Hepatocyte (in vitro differentiated cells): ENCODE measurements at regions not wholly inside any gene's neighbourhood (a gene's known extent, or its start where the extent isn't known, plus 50 kb on each side); places are given as distances from the start of the nearest gene placed in this dataset.
A peak's percentile ranks its signal among the peaks of the same experiment; 100 is the strongest.

Experiments used
- DNase-seq: peaks from one replicate; pipeline ENCODE4 v3.0.0-alpha.2; 2016; ENCODE audit warnings: low spot score
- H2AFZ ChIP-seq: fragments of 200-600 bp; sonication (generic); 2 replicates; pipeline ENCODE4 v1.6.0; 2016; ENCODE audit warnings: antibody characterized with exemption, mild to moderate bottlenecking
- H3K27ac ChIP-seq: fragments of 200-600 bp; sonication (generic); 2 replicates; pipeline ENCODE4 v1.5.1; 2016; ENCODE audit warnings: mild to moderate bottlenecking
- H3K27me3 ChIP-seq: fragments of 200-600 bp; sonication (generic); 2 replicates; pipeline ENCODE4 v1.6.1; 2016
- H3K36me3 ChIP-seq: fragments of 200-600 bp; sonication (generic); replicated peaks from 2 replicates; pipeline ENCODE4 v1.5.1; 2016; ENCODE audit warnings: low read depth; ENCODE audit not compliant: insufficient read depth
- H3K4me1 ChIP-seq: fragments of 200-600 bp; sonication (generic); 2 replicates; pipeline ENCODE4 v1.5.1; 2016; ENCODE audit warnings: mild to moderate bottlenecking, moderate library complexity; ENCODE audit not compliant: insufficient read depth
- H3K4me2 ChIP-seq: fragments of 200-600 bp; sonication (generic); 2 replicates; pipeline ENCODE4 v1.6.0; 2016
- H3K4me3 ChIP-seq: fragments of 200-600 bp; sonication (generic); 2 replicates; pipeline ENCODE4 v1.5.1; 2016; ENCODE audit warnings: mild to moderate bottlenecking
- H3K79me2 ChIP-seq: fragments of 200-600 bp; sonication (generic); 2 replicates; pipeline ENCODE4 v1.6.0; 2017; ENCODE audit warnings: mild to moderate bottlenecking
- H3K9me2 ChIP-seq: fragments of 200-600 bp; sonication (generic); replicated peaks from 2 replicates; pipeline ENCODE4 v1.6.0; 2017; ENCODE audit warnings: mild to moderate bottlenecking; ENCODE audit not compliant: insufficient read depth
- H3K9me3 ChIP-seq: fragments of 200-600 bp; sonication (generic); 2 replicates; pipeline ENCODE4 v1.5.1; 2016; ENCODE audit warnings: low read depth, mild to moderate bottlenecking
- H4K20me1 ChIP-seq: fragments of 200-600 bp; sonication (generic); 2 replicates; pipeline ENCODE4 v1.6.0; 2016; ENCODE audit warnings: mild to moderate bottlenecking; ENCODE audit not compliant: insufficient read depth, poor library complexity, severe bottlenecking
- EZH2 ChIP-seq: fragments of 200-600 bp; sonication (generic); IDR thresholded peaks from 2 replicates; pipeline ENCODE4 v1.6.1; 2016; ENCODE audit warnings: antibody characterized with exemption, mild to moderate bottlenecking, borderline replicate concordance
- EZH2phosphoT487 ChIP-seq: fragments of 200-600 bp; sonication (generic); IDR thresholded peaks from one replicate; pipeline ENCODE4 v1.6.1; 2018; ENCODE audit warnings: antibody characterized with exemption, mild to moderate bottlenecking, low read depth, moderate library complexity; ENCODE audit not compliant: unreplicated experiment, severe bottlenecking
- WGBS: methylation state at CpG from one replicate; pipeline ENCODE4 v1.1.6; 2016; ENCODE audit warnings: low lambda C conversion rate; ENCODE audit errors: missing lambda C conversion rate; 5-methylcytosine and 5-hydroxymethylcytosine counted together
- TF ChIP-seq, protein P1 (sequence below): fragments of 200-600 bp; sonication (generic); IDR thresholded peaks from 2 replicates; pipeline ENCODE4 v1.5.1; 2016; ENCODE audit warnings: antibody characterized with exemption, mild to moderate bottlenecking; ENCODE audit not compliant: poor library complexity

DNA sequence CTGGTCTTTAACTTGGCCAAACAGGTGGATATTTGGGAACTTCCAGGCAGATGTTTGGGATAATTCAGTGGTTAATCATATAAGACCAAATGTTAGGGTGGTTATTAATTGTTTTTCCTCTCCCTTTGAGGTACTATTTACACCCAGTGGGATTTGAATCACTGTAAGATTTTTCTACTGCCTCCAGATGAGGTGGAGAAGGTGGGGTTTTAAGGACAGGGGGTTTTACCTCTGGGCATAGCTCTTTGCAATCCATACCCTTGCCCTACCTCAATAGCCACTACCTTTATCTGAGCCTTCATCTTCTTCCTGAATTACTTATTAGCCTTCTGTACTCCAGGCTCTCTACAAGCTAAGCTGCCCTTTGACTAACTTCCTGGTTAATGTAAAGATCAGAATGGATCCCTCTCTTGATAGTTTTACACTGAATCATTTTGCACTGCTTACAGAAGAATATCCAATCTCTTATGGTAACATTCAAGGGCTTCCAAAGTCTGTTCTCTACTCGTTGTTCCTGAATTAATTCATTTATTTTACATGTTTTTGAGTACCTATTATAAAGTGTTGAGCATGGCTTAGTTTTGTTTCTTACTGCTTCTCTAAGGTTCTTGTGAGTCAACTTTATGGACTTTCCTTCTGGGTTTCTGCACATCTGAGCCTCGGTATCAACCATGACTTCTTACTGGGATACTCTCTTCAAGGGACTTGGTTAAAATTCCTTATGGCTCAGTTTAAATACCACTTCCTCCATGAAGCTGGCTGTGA is 331.2 kb upstream of the TBL1XR1 start:
- Histone ChIP-seq H3K79me2 (no peaks in the 10 kb centered on the region), H3K27me3 (no peaks in the 10 kb centered on the region), H3K4me1 (no peaks in the 10 kb centered on the region), H3K9me2 (no peaks in the 10 kb centered on the region), H3K9me3 (no peaks in the 10 kb centered on the region), H2AFZ (no peak overlapping the region), H3K4me2 (no peak overlapping the region), H3K36me3 (no peaks in the 10 kb centered on the region), H3K27ac (peak overlapping the region; percentile 18), H3K4me3 (no peak overlapping the region), H4K20me1 (no peaks in the 10 kb centered on the region)
- TF ChIP-seq EZH2 = no peak
- TF ChIP-seq, protein P1, sequence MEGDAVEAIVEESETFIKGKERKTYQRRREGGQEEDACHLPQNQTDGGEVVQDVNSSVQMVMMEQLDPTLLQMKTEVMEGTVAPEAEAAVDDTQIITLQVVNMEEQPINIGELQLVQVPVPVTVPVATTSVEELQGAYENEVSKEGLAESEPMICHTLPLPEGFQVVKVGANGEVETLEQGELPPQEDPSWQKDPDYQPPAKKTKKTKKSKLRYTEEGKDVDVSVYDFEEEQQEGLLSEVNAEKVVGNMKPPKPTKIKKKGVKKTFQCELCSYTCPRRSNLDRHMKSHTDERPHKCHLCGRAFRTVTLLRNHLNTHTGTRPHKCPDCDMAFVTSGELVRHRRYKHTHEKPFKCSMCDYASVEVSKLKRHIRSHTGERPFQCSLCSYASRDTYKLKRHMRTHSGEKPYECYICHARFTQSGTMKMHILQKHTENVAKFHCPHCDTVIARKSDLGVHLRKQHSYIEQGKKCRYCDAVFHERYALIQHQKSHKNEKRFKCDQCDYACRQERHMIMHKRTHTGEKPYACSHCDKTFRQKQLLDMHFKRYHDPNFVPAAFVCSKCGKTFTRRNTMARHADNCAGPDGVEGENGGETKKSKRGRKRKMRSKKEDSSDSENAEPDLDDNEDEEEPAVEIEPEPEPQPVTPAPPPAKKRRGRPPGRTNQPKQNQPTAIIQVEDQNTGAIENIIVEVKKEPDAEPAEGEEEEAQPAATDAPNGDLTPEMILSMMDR = no peak
- no peak for DNase-seq
- 80% methylated on average over 2 of the region's 2 CpGs for WGBS

DNA sequence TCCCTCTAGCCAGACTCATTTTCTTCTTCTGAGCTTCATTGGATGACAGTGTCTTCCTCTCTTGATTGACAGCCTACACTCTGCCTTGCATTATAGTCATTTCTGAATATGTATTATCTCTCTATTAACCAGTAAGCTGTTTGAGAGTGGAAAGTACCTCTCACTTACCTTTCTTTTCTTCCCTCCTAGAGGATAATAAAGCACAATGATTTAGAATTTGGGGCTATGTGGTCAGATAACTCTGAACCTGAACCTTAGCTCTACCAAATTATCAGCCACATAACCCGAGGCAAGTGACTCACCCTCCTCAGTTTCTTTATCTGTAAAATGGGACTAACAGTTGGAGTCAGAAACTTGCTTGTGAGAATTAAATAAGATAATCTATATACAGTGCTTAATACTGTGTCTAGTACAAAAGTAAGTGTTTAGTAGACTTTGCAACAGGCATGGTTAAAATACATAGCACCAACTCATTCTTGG is 331.8 kb upstream of the TBL1XR1 start:
- no peak for DNase-seq
- Histone ChIP-seq H3K27me3 (no peaks in the 10 kb centered on the region), H3K9me3 (no peaks in the 10 kb centered on the region), H3K4me1 (no peaks in the 10 kb centered on the region), H4K20me1 (no peaks in the 10 kb centered on the region), H3K4me3 (no peak overlapping the region), H3K79me2 (no peaks in the 10 kb centered on the region), H2AFZ (no peak overlapping the region), H3K4me2 (no peak overlapping the region), H3K27ac (peak overlapping the region; percentile 18), H3K36me3 (no peaks in the 10 kb centered on the region), H3K9me2 (no peaks in the 10 kb centered on the region)
- TF ChIP-seq, protein P1 = no peak
- TF ChIP-seq EZH2phosphoT487 (no peak), EZH2 (no peak)
- WGBS = 90% methylated on average over 1 of the region's 1 CpG

DNA sequence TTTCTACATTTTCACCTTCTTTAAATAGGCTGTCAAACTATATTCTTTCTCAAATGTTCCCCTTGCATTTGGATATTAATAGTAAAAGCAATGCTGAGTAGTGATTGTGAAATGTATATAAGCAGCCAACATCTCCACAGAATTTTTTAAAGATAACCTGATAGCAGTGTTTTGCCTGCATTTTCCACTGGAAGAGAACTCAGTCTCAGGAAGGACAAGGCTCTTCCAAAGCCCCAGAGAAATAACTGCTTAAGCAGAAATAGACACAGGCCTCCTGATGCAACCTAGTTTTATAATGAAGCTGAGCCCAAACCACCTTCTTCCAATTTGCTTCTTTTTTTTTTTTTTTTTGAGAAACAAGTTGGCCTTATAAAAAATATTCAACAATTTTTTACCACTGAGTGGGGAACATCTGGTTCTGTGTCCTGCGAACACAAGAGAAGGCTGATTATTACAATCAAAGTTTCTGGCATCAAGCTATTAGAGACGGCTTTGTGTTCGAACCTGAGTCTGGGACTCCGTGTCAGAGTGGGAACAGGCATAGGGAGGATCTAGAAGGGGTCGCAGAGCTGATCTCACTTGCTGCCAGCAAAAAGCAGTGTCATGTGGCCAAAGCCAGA is 332.5 kb upstream of the TBL1XR1 start:
- no peak overlapping the region for H2AFZ ChIP-seq

DNA sequence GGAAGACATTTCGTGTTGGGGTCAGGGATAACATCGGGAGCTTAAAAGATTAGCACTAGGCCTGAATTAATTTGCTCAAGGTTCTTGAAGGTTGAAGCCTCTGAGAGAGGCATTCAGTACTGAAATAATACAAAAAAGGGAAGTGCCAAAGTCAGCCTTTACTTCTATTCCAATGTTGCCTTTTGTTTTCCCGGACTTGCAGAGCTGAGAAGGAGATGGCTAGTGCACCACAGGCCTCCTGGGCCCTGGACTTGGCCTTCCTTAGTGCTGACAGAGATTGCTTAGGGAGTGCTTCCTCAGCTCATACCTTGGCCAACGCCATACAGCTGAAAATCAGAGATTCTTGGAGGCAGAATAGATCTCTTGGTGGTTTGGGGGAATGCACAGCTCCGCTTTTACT is 333.6 kb upstream of the TBL1XR1 start:
- no peaks in the 10 kb centered on the region for H4K20me1 ChIP-seq
- H3K9me2 ChIP-seq = no peaks in the 10 kb centered on the region
- no peak overlapping the region for H3K27ac ChIP-seq
- no peak overlapping the region for H2AFZ ChIP-seq
- H3K4me3 ChIP-seq = no peak overlapping the region
- no peaks in the 10 kb centered on the region for H3K4me1 ChIP-seq
- no peaks in the 10 kb centered on the region for H3K36me3 ChIP-seq
- H3K4me2 ChIP-seq = no peak overlapping the region
- WGBS = 80% methylated on average over 5 of the region's 5 CpGs
- H3K9me3 ChIP-seq = no peaks in the 10 kb centered on the region
- H3K79me2 ChIP-seq = no peaks in the 10 kb centered on the region
- DNase-seq = no peak
- TF ChIP-seq, protein P1 = no peak
- TF ChIP-seq EZH2phosphoT487 = no peak
- no peak for TF ChIP-seq EZH2
- H3K27me3 ChIP-seq = no peaks in the 10 kb centered on the region

More for the DNA sequence above, 332.5 kb upstream of the TBL1XR1 start:
- H3K27ac ChIP-seq = no peak overlapping the region
- H3K9me3 ChIP-seq = no peaks in the 10 kb centered on the region
- DNase-seq = no peak
- no peak for TF ChIP-seq EZH2
- TF ChIP-seq EZH2phosphoT487 = no peak
- no peaks in the 10 kb centered on the region for H3K36me3 ChIP-seq
- no peaks in the 10 kb centered on the region for H4K20me1 ChIP-seq
- WGBS = 73% methylated on average over 5 of the region's 5 CpGs
- no peaks in the 10 kb centered on the region for H3K4me1 ChIP-seq
- no peaks in the 10 kb centered on the region for H3K9me2 ChIP-seq
- no peak overlapping the region for H3K4me2 ChIP-seq
- no peaks in the 10 kb centered on the region for H3K27me3 ChIP-seq
- no peaks in the 10 kb centered on the region for H3K79me2 ChIP-seq
- no peak overlapping the region for H3K4me3 ChIP-seq
